Prostate gland (tissue), 2 donors: ENCODE measurements at regions not wholly inside any gene's neighbourhood (a gene's known extent, or its start where the extent isn't known, plus 50 kb on each side); places are given as distances from the start of the nearest gene placed in this dataset.

Experiments used
- POLR2A ChIP-seq: fragments of 450-650 bp; IDR thresholded peaks from one replicate; pipeline ENCODE4 v1.6.1; 2016; ENCODE audit warnings: antibody characterized with exemption, mild to moderate bottlenecking
- POLR2AphosphoS5 ChIP-seq: sonication (generic); formaldehyde crosslinking; IDR thresholded peaks from one replicate; pipeline ENCODE4 v1.6.1; 2017; ENCODE audit warnings: antibody characterized with exemption
- TF ChIP-seq, protein P1 (sequence below), 4 experiments: fragments of 200-600 bp in 2 of 4; fragments of 450-650 bp in 2 of 4; sonication (generic) in 2 of 4; IDR thresholded peaks; 1 replicate in 3 of 4; 2 replicates in 1 of 4; pipeline ENCODE4 v1.5.1; 2016 to 2019; ENCODE audit warnings: antibody characterized with exemption in 4 of 4, mild to moderate bottlenecking in 2 of 4, moderate library complexity in 2 of 4

DNA sequence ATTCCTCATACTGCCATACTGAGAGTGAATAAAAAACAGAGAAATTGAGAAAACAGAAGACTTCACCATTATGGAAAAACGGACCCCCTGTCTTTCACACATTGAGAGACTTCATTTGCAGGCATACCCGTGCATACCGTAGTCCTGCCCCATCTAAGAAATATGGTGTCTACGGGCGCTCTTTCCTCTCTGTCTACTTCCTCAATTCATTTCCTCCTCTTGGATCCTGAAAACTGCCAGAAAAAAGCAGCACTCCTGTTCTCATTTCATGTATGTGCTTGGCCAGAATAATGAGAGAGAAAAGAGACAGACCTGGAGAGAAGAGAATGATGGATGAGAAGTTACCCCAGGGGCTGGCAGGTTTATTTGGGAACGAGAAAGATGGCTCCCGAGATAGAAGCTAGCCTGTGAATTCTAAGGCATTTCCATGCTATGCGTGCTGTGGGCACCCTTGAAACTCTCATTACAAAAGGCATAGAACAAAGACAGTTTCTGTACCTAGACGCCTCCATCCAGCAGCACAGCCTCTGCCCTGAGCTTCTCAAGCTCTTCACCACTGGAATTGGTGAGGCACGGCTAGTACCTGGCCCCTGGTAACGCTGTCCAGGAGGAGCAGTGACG is 62.5 kb upstream of the EPHB3 start:
- TF ChIP-seq, protein P1, sequence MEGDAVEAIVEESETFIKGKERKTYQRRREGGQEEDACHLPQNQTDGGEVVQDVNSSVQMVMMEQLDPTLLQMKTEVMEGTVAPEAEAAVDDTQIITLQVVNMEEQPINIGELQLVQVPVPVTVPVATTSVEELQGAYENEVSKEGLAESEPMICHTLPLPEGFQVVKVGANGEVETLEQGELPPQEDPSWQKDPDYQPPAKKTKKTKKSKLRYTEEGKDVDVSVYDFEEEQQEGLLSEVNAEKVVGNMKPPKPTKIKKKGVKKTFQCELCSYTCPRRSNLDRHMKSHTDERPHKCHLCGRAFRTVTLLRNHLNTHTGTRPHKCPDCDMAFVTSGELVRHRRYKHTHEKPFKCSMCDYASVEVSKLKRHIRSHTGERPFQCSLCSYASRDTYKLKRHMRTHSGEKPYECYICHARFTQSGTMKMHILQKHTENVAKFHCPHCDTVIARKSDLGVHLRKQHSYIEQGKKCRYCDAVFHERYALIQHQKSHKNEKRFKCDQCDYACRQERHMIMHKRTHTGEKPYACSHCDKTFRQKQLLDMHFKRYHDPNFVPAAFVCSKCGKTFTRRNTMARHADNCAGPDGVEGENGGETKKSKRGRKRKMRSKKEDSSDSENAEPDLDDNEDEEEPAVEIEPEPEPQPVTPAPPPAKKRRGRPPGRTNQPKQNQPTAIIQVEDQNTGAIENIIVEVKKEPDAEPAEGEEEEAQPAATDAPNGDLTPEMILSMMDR (IDR thresholded peaks at IDR 0.05) = no peak
- no peak for TF ChIP-seq POLR2AphosphoS5
- no peak for TF ChIP-seq POLR2A
